Suprapubic skin (tissue), 3 donors: ENCODE measurements at regions not wholly inside any gene's neighbourhood (a gene's known extent, or its start where the extent isn't known, plus 50 kb on each side); places are given as distances from the start of the nearest gene placed in this dataset.

ENCODE experiments used
- EP300 ChIP-seq: sonication (generic); formaldehyde crosslinking; IDR thresholded peaks from one replicate; pipeline ENCODE4 v1.6.1; 2017; ENCODE audit warnings: antibody characterized with exemption
- POLR2A ChIP-seq, 2 donors: fragments of 450-650 bp; IDR thresholded peaks; one replicate each; pipeline ENCODE4 v1.6.1; 2017; ENCODE audit warnings: antibody characterized with exemption in 2 of 2, mild to moderate bottlenecking in 2 of 2, moderate library complexity in 2 of 2
- TF ChIP-seq, protein P1 (sequence below), 2 donors: fragments of 200-600 bp in 1 of 2; fragments of 450-650 bp in 1 of 2; sonication (generic) in 1 of 2; IDR thresholded peaks; one replicate each; pipeline ENCODE4 v1.5.1; 2016 to 2019; ENCODE audit warnings: antibody characterized with exemption in 2 of 2, mild to moderate bottlenecking in 1 of 2, moderate library complexity in 1 of 2

DNA sequence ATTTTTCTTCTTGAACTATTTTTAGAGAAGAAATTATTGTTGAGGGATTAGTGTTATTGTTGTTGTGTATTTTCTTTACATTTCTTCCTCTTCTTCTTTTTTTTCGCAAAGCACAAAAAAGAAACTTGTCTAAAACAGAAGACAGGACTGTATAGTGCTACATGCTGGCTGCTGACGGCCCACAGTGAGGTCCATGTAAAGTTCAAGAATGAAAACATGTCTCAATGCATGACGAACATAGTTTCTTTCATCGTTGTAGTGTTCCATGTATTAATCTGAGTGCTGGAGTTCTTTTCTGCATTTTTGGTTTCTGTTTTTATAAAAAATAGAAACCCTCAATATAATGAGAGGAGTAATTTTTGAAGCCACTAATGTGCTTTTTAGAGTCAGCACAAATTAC lies 462.9 kb upstream of the MARCKS start:
- TF ChIP-seq, protein P1, sequence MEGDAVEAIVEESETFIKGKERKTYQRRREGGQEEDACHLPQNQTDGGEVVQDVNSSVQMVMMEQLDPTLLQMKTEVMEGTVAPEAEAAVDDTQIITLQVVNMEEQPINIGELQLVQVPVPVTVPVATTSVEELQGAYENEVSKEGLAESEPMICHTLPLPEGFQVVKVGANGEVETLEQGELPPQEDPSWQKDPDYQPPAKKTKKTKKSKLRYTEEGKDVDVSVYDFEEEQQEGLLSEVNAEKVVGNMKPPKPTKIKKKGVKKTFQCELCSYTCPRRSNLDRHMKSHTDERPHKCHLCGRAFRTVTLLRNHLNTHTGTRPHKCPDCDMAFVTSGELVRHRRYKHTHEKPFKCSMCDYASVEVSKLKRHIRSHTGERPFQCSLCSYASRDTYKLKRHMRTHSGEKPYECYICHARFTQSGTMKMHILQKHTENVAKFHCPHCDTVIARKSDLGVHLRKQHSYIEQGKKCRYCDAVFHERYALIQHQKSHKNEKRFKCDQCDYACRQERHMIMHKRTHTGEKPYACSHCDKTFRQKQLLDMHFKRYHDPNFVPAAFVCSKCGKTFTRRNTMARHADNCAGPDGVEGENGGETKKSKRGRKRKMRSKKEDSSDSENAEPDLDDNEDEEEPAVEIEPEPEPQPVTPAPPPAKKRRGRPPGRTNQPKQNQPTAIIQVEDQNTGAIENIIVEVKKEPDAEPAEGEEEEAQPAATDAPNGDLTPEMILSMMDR (IDR thresholded peaks at IDR 0.05) = no peak
- TF ChIP-seq EP300 = no peak
- TF ChIP-seq POLR2A (IDR thresholded peaks at IDR 0.05) = no peak
